Neuronal stem cell (in vitro differentiated cells): ENCODE measurements at regions not wholly inside any gene's neighbourhood (a gene's known extent, or its start where the extent isn't known, plus 50 kb on each side); places are given as distances from the start of the nearest gene placed in this dataset.

Experiments used
- DNase-seq: peaks from one replicate; pipeline ENCODE4 v3.0.0-alpha.2; 2013; ENCODE audit warnings: low spot score
- H2AFZ ChIP-seq: one replicate; pipeline ENCODE4 v1.6.1; 2013; ENCODE audit warnings: mild to moderate bottlenecking, low read length, inconsistent platforms
- H2AK5ac ChIP-seq: 2 replicates; pipeline ENCODE4 v1.6.1; 2013; ENCODE audit warnings: low read depth, mild to moderate bottlenecking, inconsistent platforms, low read length, moderate library complexity, mixed read lengths
- H2BK120ac ChIP-seq: 2 replicates; pipeline ENCODE4 v1.6.1; 2013; ENCODE audit warnings: low read depth, mild to moderate bottlenecking, inconsistent platforms, low read length, moderate library complexity, mixed read lengths
- H2BK12ac ChIP-seq: one replicate; pipeline ENCODE4 v1.6.1; 2013; ENCODE audit warnings: low read length, inconsistent platforms
- H2BK15ac ChIP-seq: 2 replicates; pipeline ENCODE4 v1.6.1; 2013; ENCODE audit warnings: mild to moderate bottlenecking, low read length, inconsistent platforms, mixed read lengths
- H2BK5ac ChIP-seq: one replicate; pipeline ENCODE4 v1.6.1; 2013; ENCODE audit warnings: inconsistent platforms, mild to moderate bottlenecking, low read length, moderate library complexity
- H3K14ac ChIP-seq: one replicate; pipeline ENCODE4 v1.6.1; 2013; ENCODE audit warnings: low read length, inconsistent platforms
- H3K18ac ChIP-seq: 2 replicates; pipeline ENCODE4 v1.6.1; 2013; ENCODE audit warnings: low read length, inconsistent platforms
- H3K23ac ChIP-seq: 2 replicates; pipeline ENCODE4 v1.6.1; 2013; ENCODE audit warnings: low read depth, mild to moderate bottlenecking, mixed read lengths, low read length, inconsistent platforms; ENCODE audit not compliant: poor library complexity
- H3K27ac ChIP-seq: replicated peaks from 3 replicates; pipeline ENCODE4 v1.5.1; 2013; ENCODE audit warnings: low read length, inconsistent platforms
- H3K27me3 ChIP-seq, 3 experiments: 2 replicates each; pipeline ENCODE4 v1.6.1; 2013; ENCODE audit warnings: low read length in 3 of 3, mild to moderate bottlenecking in 2 of 3, inconsistent platforms in 1 of 3, low read depth in 1 of 3, mixed read lengths in 1 of 3, moderate library complexity in 1 of 3; ENCODE audit not compliant: control insufficient read depth in 3 of 3, insufficient read depth in 3 of 3
- H3K36me3 ChIP-seq, 2 donors: replicated peaks in 1 of 2; 2 replicates each; pipeline ENCODE4 v1.6.1; 2013; ENCODE audit warnings: low read length in 2 of 2; ENCODE audit not compliant: control insufficient read depth in 2 of 2, insufficient read depth in 2 of 2
- H3K4ac ChIP-seq: 2 replicates; pipeline ENCODE4 v1.6.1; 2013; ENCODE audit warnings: inconsistent platforms, mild to moderate bottlenecking, low read length, moderate library complexity
- H3K4me1 ChIP-seq, 2 donors: 1 replicate in 1 of 2; 2 replicates in 1 of 2; pipeline ENCODE4 v1.6.1; 2013; ENCODE audit warnings: low read length in 2 of 2, low read depth in 1 of 2; ENCODE audit not compliant: control insufficient read depth in 2 of 2, insufficient read depth in 1 of 2
- H3K4me2 ChIP-seq: one replicate; pipeline ENCODE4 v1.6.1; 2013; ENCODE audit warnings: mild to moderate bottlenecking, low read length, inconsistent platforms; ENCODE audit not compliant: insufficient read depth, poor library complexity, severe bottlenecking
- H3K4me3 ChIP-seq, 2 donors: 2 replicates each; pipeline ENCODE4 v1.5.1; 2013; ENCODE audit warnings: low read length in 2 of 2, mild to moderate bottlenecking in 2 of 2, inconsistent platforms in 1 of 2, moderate library complexity in 1 of 2
- H3K79me1 ChIP-seq: one replicate; pipeline ENCODE4 v1.6.1; 2013; ENCODE audit warnings: low read depth, mild to moderate bottlenecking, inconsistent platforms, low read length, moderate library complexity
- H3K9ac ChIP-seq: one replicate; pipeline ENCODE4 v1.6.1; 2013; ENCODE audit warnings: mild to moderate bottlenecking, low read depth, low read length, inconsistent platforms; ENCODE audit not compliant: poor library complexity
- H3K9me3 ChIP-seq, 2 donors: replicated peaks in 1 of 2; 2 replicates each; pipeline versions ENCODE3 to v1.6.1; 2013; ENCODE audit warnings: low read length in 2 of 2, mild to moderate bottlenecking in 2 of 2, inconsistent platforms in 1 of 2, low read depth in 1 of 2, mixed read lengths in 1 of 2, moderate library complexity in 1 of 2; ENCODE audit not compliant: control insufficient read depth in 2 of 2, insufficient read depth in 1 of 2
- H4K8ac ChIP-seq: one replicate; pipeline ENCODE4 v1.6.1; 2013; ENCODE audit warnings: low read depth, mild to moderate bottlenecking, inconsistent platforms, low read length, moderate library complexity
- H4K91ac ChIP-seq: one replicate; pipeline ENCODE4 v1.6.1; 2013; ENCODE audit warnings: low read length, low read depth, mild to moderate bottlenecking, inconsistent platforms; ENCODE audit not compliant: poor library complexity
- WGBS, 2 donors: extraction: QIAGEN DNeasy Blood & Tissue Kit; methylation state at CpG; one replicate each; pipeline ENCODE4 v1.1.7; 2013; ENCODE audit warnings: missing lambda C conversion rate in 2 of 2, mixed read lengths in 1 of 2; ENCODE audit not compliant: insufficient read length in 2 of 2, insufficient replicate concordance in 1 of 2; ENCODE audit errors: extremely low coverage in 2 of 2; 5-methylcytosine and 5-hydroxymethylcytosine counted together

GRCh38 chr9:134967547-134967930 is 49.8 kb upstream of the FCN1 start:
- Histone ChIP-seq H3K4me2 (no peak overlapping the region), H3K27me3 (no peaks in the 10 kb centered on the region), H4K91ac (no peak overlapping the region), H3K4me3 (no peak overlapping the region), H3K36me3 (no peaks in the 10 kb centered on the region), H3K79me1 (no peaks in the 10 kb centered on the region), H2AK5ac (no peak overlapping the region), H3K23ac (no peak overlapping the region), H2AFZ (no peak overlapping the region), H2BK12ac (no peak overlapping the region), H4K8ac (peak overlapping the region; percentile 66), H3K27ac (peak overlapping the region; percentile 67), H3K9ac (peak overlapping the region; percentile 53), H2BK120ac (peak overlapping the region; percentile 57), H3K9me3 (no peaks in the 10 kb centered on the region), H2BK5ac (no peak overlapping the region), H3K4ac (no peak overlapping the region), H3K18ac (peak overlapping the region; percentile 94), H2BK15ac (no peak overlapping the region), H3K14ac (no peak overlapping the region), H3K4me1 (peaks cover 0 to 17% of the 10 kb centered on the region in 2 donors)
- DNase-seq, result no peak
- no CpG with 5 or more reads among the region's 13 CpGs for WGBS, 2 donors

GRCh38 chr9:134968011-134968822 is 50.5 kb upstream of the FCN1 start:
- no peaks in the 10 kb centered on the region for H3K36me3 ChIP-seq
- H3K27ac ChIP-seq, result peak overlapping the region; percentile 62
- no peaks in the 10 kb centered on the region for H3K27me3 ChIP-seq
- WGBS, 2 donors, result no CpG with 5 or more reads among the region's 18 CpGs
- H3K4me3 ChIP-seq, result no peak overlapping the region
- no peak overlapping the region for H2AFZ ChIP-seq
- DNase-seq, result peak; percentile 49
- H4K8ac ChIP-seq, result no peak overlapping the region
- peak overlapping the region; percentile 75 for H2BK12ac ChIP-seq
- no peak overlapping the region for H3K14ac ChIP-seq
- no peaks in the 10 kb centered on the region for H3K79me1 ChIP-seq
- H3K18ac ChIP-seq, result peak overlapping the region; percentile 95
- no peak overlapping the region for H3K23ac ChIP-seq
- H2AK5ac ChIP-seq, result peak overlapping the region; percentile 17
- H3K4me1 ChIP-seq, result peaks cover 0 to 17% of the 10 kb centered on the region in 2 donors
- H3K4ac ChIP-seq, result no peak overlapping the region
- H2BK5ac ChIP-seq, result no peak overlapping the region
- no peak overlapping the region for H3K9ac ChIP-seq
- H3K4me2 ChIP-seq, result peak overlapping the region; percentile 32
- H4K91ac ChIP-seq, result no peak overlapping the region
- peak overlapping the region; percentile 1 for H2BK15ac ChIP-seq
- H2BK120ac ChIP-seq, result no peak overlapping the region
- no peaks in the 10 kb centered on the region for H3K9me3 ChIP-seq

- Histone ChIP-seq H3K18ac (peak overlapping the region; percentile 95), H2BK5ac (no peak overlapping the region), H3K4me2 (no peak overlapping the region), H2BK12ac (no peak overlapping the region), H4K91ac (no peak overlapping the region), H3K27me3 (no peaks in the 10 kb centered on the region), H3K14ac (no peak overlapping the region), H2AFZ (no peak overlapping the region), H2AK5ac (peak overlapping the region; percentile 17), H2BK120ac (peak overlapping the region; percentile 52), H3K4me3 (no peak overlapping the region), H3K23ac (no peak overlapping the region), H3K36me3 (no peaks in the 10 kb centered on the region), H3K4me1 (peaks cover 0 to 17% of the 10 kb centered on the region in 2 donors), H3K9ac (no peak overlapping the region), H2BK15ac (peak overlapping the region; percentile 56), H3K79me1 (no peaks in the 10 kb centered on the region), H3K27ac (no peak overlapping the region), H3K4ac (no peak overlapping the region), H4K8ac (no peak overlapping the region), H3K9me3 (no peaks in the 10 kb centered on the region)
- WGBS, 2 donors, result no CpG with 5 or more reads among the region's 3 CpGs
- no peak for DNase-seq
Measured at GRCh38 chr9:134968823-134969090, 51.0 kb upstream of the FCN1 start.

GRCh38 chr9:134969156-134970045 is 51.7 kb upstream of the FCN1 start:
- no CpG with 5 or more reads among the region's 15 CpGs for WGBS, 2 donors
- H2AFZ ChIP-seq, result no peak overlapping the region
- no peak overlapping the region for H3K4me2 ChIP-seq
- H3K27ac ChIP-seq, result no peak overlapping the region
- H2BK5ac ChIP-seq, result no peak overlapping the region
- peak overlapping the region; percentile 13 for H4K91ac ChIP-seq
- H3K4me3 ChIP-seq, result peak overlapping the region in 1 of 2 donors; percentile 12
- no peaks in the 10 kb centered on the region for H3K9me3 ChIP-seq
- no peak for DNase-seq
- no peak overlapping the region for H3K4ac ChIP-seq
- no peak overlapping the region for H2BK12ac ChIP-seq
- no peak overlapping the region for H3K14ac ChIP-seq
- peak overlapping the region; percentile 56 for H2BK15ac ChIP-seq
- peak overlapping the region; percentile 52 for H2BK120ac ChIP-seq
- H3K79me1 ChIP-seq, result no peaks in the 10 kb centered on the region
- H2AK5ac ChIP-seq, result peak overlapping the region; percentile 17
- peak overlapping the region; percentile 30 for H3K23ac ChIP-seq
- H3K27me3 ChIP-seq, result no peaks in the 10 kb centered on the region
- H3K18ac ChIP-seq, result peak overlapping the region; percentile 95
- no peaks in the 10 kb centered on the region for H3K36me3 ChIP-seq
- no peak overlapping the region for H4K8ac ChIP-seq
- no peak overlapping the region for H3K9ac ChIP-seq
- peaks cover 0 to 17% of the 10 kb centered on the region in 2 donors for H3K4me1 ChIP-seq
